ENCODE measurements at regions not wholly inside any gene's neighbourhood (a gene's known extent, or its start where the extent isn't known, plus 50 kb on each side); places are given as distances from the start of the nearest gene placed in this dataset.
"Not testable (repeated sequence)": the region's sequence is repeated elsewhere in the genome, so short reads cannot be mapped to it uniquely, and the experiment has no call there.

- H2AK5ac ChIP-seq (ENCODE audit: low read length, severe bottlenecking); H2BK15ac ChIP-seq (ENCODE audit: low read depth, poor library complexity, severe bottlenecking); H3K4me3 ChIP-seq (ENCODE audit: insufficient read depth in 1 of 2, low read depth in 1 of 2, low read length in 2 of 2); H2BK5ac ChIP-seq (ENCODE audit: low read depth, low read length, poor library complexity, severe bottlenecking); H3K4ac ChIP-seq (ENCODE audit: low read depth in 1 of 2, low read length in 2 of 2); H3K14ac ChIP-seq (ENCODE audit: low read length in 2 of 2); H3K4me1 ChIP-seq (ENCODE audit: control insufficient read depth, insufficient read depth, low read depth, low read length); H2BK120ac ChIP-seq (ENCODE audit: low read depth, low read length); H3K36me3 ChIP-seq (ENCODE audit: control insufficient read depth in 1 of 2, insufficient read depth in 2 of 2, low read depth in 1 of 2, low read length in 2 of 2); H3K9ac ChIP-seq (ENCODE audit: low read length); H3K18ac ChIP-seq (ENCODE audit: low read depth in 1 of 2, low read length in 2 of 2); H4K91ac ChIP-seq (ENCODE audit: low read length); H3K79me1 ChIP-seq (replicated peaks; ENCODE audit: low read length, poor library complexity, severe bottlenecking); H3K23ac ChIP-seq (ENCODE audit: low read length in 2 of 2); H2AFZ ChIP-seq (ENCODE audit: low read depth, low read length); H3K9me3 ChIP-seq (ENCODE audit: control insufficient read depth, low read length); DNase-seq; H2BK12ac ChIP-seq (ENCODE audit: low read length in 2 of 2); H3K4me2 ChIP-seq (ENCODE audit: low read length, poor library complexity, severe bottlenecking); H3K27me3 ChIP-seq (ENCODE audit: control insufficient read depth in 1 of 2, insufficient read depth in 1 of 2, low read length in 2 of 2); H3K27ac ChIP-seq (ENCODE audit: low read length, poor library complexity, severe bottlenecking); H4K8ac ChIP-seq (ENCODE audit: low read length): not testable (repeated sequence)
- WGBS, result 24% methylated on average over 1 of the region's 2 CpGs
Measured at GRCh38 chr10:38330306-38330705, 236.2 kb downstream of the ZNF37A start.

DNA sequence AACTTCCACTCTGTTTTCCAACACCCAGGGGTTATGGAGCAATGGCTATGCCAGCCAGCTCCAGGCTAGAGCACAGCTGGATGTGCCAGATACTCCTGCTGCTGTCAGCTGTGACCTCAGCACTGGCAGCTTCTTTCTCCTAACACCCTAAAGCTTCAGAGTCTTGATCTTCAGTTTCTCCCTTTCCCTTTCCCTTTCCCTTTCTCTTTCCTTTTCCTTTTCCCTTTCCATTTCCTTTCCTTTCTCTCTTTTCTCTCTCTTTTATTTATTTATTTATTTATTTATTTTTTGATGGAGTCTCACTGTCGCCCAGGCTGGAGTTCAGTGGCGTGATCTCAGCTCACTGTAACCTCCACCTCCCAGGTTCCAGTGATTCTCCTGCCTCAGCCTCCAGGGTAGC, 237.0 kb downstream of the ZNF37A start:
- H3K27ac ChIP-seq (ENCODE audit: low read length, poor library complexity, severe bottlenecking); H3K4me3 ChIP-seq (ENCODE audit: insufficient read depth in 1 of 2, low read depth in 1 of 2, low read length in 2 of 2); H3K36me3 ChIP-seq (ENCODE audit: control insufficient read depth in 1 of 2, insufficient read depth in 2 of 2, low read depth in 1 of 2, low read length in 2 of 2); H4K8ac ChIP-seq (ENCODE audit: low read length); H3K14ac ChIP-seq (ENCODE audit: low read length in 2 of 2); H3K9ac ChIP-seq (ENCODE audit: low read length); H2BK5ac ChIP-seq (ENCODE audit: low read depth, low read length, poor library complexity, severe bottlenecking); H2AFZ ChIP-seq (ENCODE audit: low read depth, low read length); H2BK12ac ChIP-seq (ENCODE audit: low read length in 2 of 2); H3K4ac ChIP-seq (ENCODE audit: low read depth in 1 of 2, low read length in 2 of 2); DNase-seq; H2BK15ac ChIP-seq (ENCODE audit: low read depth, poor library complexity, severe bottlenecking); H3K79me1 ChIP-seq (replicated peaks; ENCODE audit: low read length, poor library complexity, severe bottlenecking); H3K4me2 ChIP-seq (ENCODE audit: low read length, poor library complexity, severe bottlenecking); H2BK120ac ChIP-seq (ENCODE audit: low read depth, low read length); H3K18ac ChIP-seq (ENCODE audit: low read depth in 1 of 2, low read length in 2 of 2); H3K9me3 ChIP-seq (ENCODE audit: control insufficient read depth, low read length); H2AK5ac ChIP-seq (ENCODE audit: low read length, severe bottlenecking); H3K23ac ChIP-seq (ENCODE audit: low read length in 2 of 2); H3K27me3 ChIP-seq (ENCODE audit: control insufficient read depth in 1 of 2, insufficient read depth in 1 of 2, low read length in 2 of 2); H3K4me1 ChIP-seq (ENCODE audit: control insufficient read depth, insufficient read depth, low read depth, low read length); H4K91ac ChIP-seq (ENCODE audit: low read length): not testable (repeated sequence)
- WGBS, result no CpG with 5 or more reads among the region's 2 CpGs

GRCh38 chr10:38333699-38334098, 239.6 kb downstream of the ZNF37A start:
- not testable (repeated sequence) for H2AFZ ChIP-seq (ENCODE audit: low read depth, low read length); H3K27me3 ChIP-seq (ENCODE audit: control insufficient read depth in 1 of 2, insufficient read depth in 1 of 2, low read length in 2 of 2); H3K18ac ChIP-seq (ENCODE audit: low read depth in 1 of 2, low read length in 2 of 2); H3K36me3 ChIP-seq (ENCODE audit: control insufficient read depth in 1 of 2, insufficient read depth in 2 of 2, low read depth in 1 of 2, low read length in 2 of 2); H3K9ac ChIP-seq (ENCODE audit: low read length); H2BK120ac ChIP-seq (ENCODE audit: low read depth, low read length); H2BK5ac ChIP-seq (ENCODE audit: low read depth, low read length, poor library complexity, severe bottlenecking); H3K9me3 ChIP-seq (ENCODE audit: control insufficient read depth, low read length); H4K91ac ChIP-seq (ENCODE audit: low read length); H3K14ac ChIP-seq (ENCODE audit: low read length in 2 of 2); H3K4me1 ChIP-seq (ENCODE audit: control insufficient read depth, insufficient read depth, low read depth, low read length); H2AK5ac ChIP-seq (ENCODE audit: low read length, severe bottlenecking); DNase-seq; H3K23ac ChIP-seq (ENCODE audit: low read length in 2 of 2); H3K4ac ChIP-seq (ENCODE audit: low read depth in 1 of 2, low read length in 2 of 2); H4K8ac ChIP-seq (ENCODE audit: low read length); H2BK15ac ChIP-seq (ENCODE audit: low read depth, poor library complexity, severe bottlenecking); H3K4me3 ChIP-seq (ENCODE audit: insufficient read depth in 1 of 2, low read depth in 1 of 2, low read length in 2 of 2); H2BK12ac ChIP-seq (ENCODE audit: low read length in 2 of 2); H3K79me1 ChIP-seq (replicated peaks; ENCODE audit: low read length, poor library complexity, severe bottlenecking); H3K4me2 ChIP-seq (ENCODE audit: low read length, poor library complexity, severe bottlenecking); H3K27ac ChIP-seq (ENCODE audit: low read length, poor library complexity, severe bottlenecking)
- no CpG with 5 or more reads among the region's 4 CpGs for WGBS

- H3K14ac ChIP-seq (ENCODE audit: low read length in 2 of 2); H3K18ac ChIP-seq (ENCODE audit: low read depth in 1 of 2, low read length in 2 of 2); H3K27ac ChIP-seq (ENCODE audit: low read length, poor library complexity, severe bottlenecking); H3K4me2 ChIP-seq (ENCODE audit: low read length, poor library complexity, severe bottlenecking); H3K4ac ChIP-seq (ENCODE audit: low read depth in 1 of 2, low read length in 2 of 2); H3K9ac ChIP-seq (ENCODE audit: low read length); H3K79me1 ChIP-seq (replicated peaks; ENCODE audit: low read length, poor library complexity, severe bottlenecking); DNase-seq; H2BK5ac ChIP-seq (ENCODE audit: low read depth, low read length, poor library complexity, severe bottlenecking); H2BK12ac ChIP-seq (ENCODE audit: low read length in 2 of 2); H3K4me3 ChIP-seq (ENCODE audit: insufficient read depth in 1 of 2, low read depth in 1 of 2, low read length in 2 of 2); H3K27me3 ChIP-seq (ENCODE audit: control insufficient read depth in 1 of 2, insufficient read depth in 1 of 2, low read length in 2 of 2); H3K36me3 ChIP-seq (ENCODE audit: control insufficient read depth in 1 of 2, insufficient read depth in 2 of 2, low read depth in 1 of 2, low read length in 2 of 2); H3K4me1 ChIP-seq (ENCODE audit: control insufficient read depth, insufficient read depth, low read depth, low read length); H4K8ac ChIP-seq (ENCODE audit: low read length); H4K91ac ChIP-seq (ENCODE audit: low read length); H2BK15ac ChIP-seq (ENCODE audit: low read depth, poor library complexity, severe bottlenecking); H2AK5ac ChIP-seq (ENCODE audit: low read length, severe bottlenecking); H2BK120ac ChIP-seq (ENCODE audit: low read depth, low read length); H3K23ac ChIP-seq (ENCODE audit: low read length in 2 of 2); H3K9me3 ChIP-seq (ENCODE audit: control insufficient read depth, low read length); H2AFZ ChIP-seq (ENCODE audit: low read depth, low read length): not testable (repeated sequence)
- 0% methylated on average over 1 of the region's 1 CpG for WGBS
Measured at GRCh38 chr10:38350645-38351044, 256.5 kb downstream of the ZNF37A start.

Data from mesenchymal stem cell (in vitro differentiated cells and primary cell).